CD14-positive monocyte (primary cell): ENCODE measurements at regions not wholly inside any gene's neighbourhood (a gene's known extent, or its start where the extent isn't known, plus 50 kb on each side); places are given as distances from the start of the nearest gene placed in this dataset.

Source experiments
- DNase-seq, 3 donors: peaks; one replicate each; pipeline ENCODE4 v3.0.0-alpha.2; 2011 to 2022
- H2AFZ ChIP-seq: 2 replicates; pipeline ENCODE4 v1.6.0; 2012; ENCODE audit warnings: mild to moderate bottlenecking, low read depth, low read length, inconsistent platforms; ENCODE audit not compliant: insufficient read depth, poor library complexity, severe bottlenecking
- H3K27ac ChIP-seq, 2 donors: 1 replicate in 1 of 2; 2 replicates in 1 of 2; pipeline ENCODE4 v1.5.1; 2012 to 2013; ENCODE audit warnings: low read length in 2 of 2, control low read depth in 1 of 2, inconsistent platforms in 1 of 2, low read depth in 1 of 2, mild to moderate bottlenecking in 1 of 2
- H3K27me3 ChIP-seq, 2 donors: one replicate each; pipeline versions ENCODE4 v1.6.0 to v1.6.1; 2011 to 2013; ENCODE audit warnings: low read length in 2 of 2; ENCODE audit not compliant: control insufficient read depth in 2 of 2, insufficient read depth in 2 of 2
- H3K36me3 ChIP-seq, 2 donors: replicated peaks in 1 of 2; 1 replicate in 1 of 2; 2 replicates in 1 of 2; pipeline versions ENCODE4 v1.5.1 to v1.6.1; 2012 to 2013; ENCODE audit warnings: low read length in 2 of 2, control low read depth in 1 of 2, inconsistent platforms in 1 of 2, mild to moderate bottlenecking in 1 of 2; ENCODE audit not compliant: insufficient read depth in 2 of 2, control insufficient read depth in 1 of 2
- H3K4me1 ChIP-seq, 2 donors: 1 replicate in 1 of 2; 2 replicates in 1 of 2; pipeline versions ENCODE4 v1.5.1 to v1.6.1; 2012 to 2013; ENCODE audit warnings: low read length in 2 of 2, control low read depth in 1 of 2, inconsistent platforms in 1 of 2, mild to moderate bottlenecking in 1 of 2, moderate library complexity in 1 of 2; ENCODE audit not compliant: insufficient read depth in 2 of 2, control insufficient read depth in 1 of 2
- H3K4me2 ChIP-seq: replicated peaks from 2 replicates; pipeline ENCODE3; 2012; ENCODE audit warnings: low read length, moderate library complexity, mild to moderate bottlenecking; ENCODE audit not compliant: poor library complexity, severe bottlenecking; ENCODE audit errors: extremely low read depth
- H3K4me3 ChIP-seq, 3 experiments: fragments of 200-600 bp in 1 of 3; sonication (generic) in 1 of 3; replicated peaks in 1 of 3; 1 replicate in 2 of 3; 2 replicates in 1 of 3; pipeline ENCODE4 v1.5.1; 2011 to 2013; ENCODE audit warnings: low read length in 3 of 3, mild to moderate bottlenecking in 3 of 3, control low read depth in 2 of 3, low read depth in 2 of 3, inconsistent platforms in 1 of 3, moderate library complexity in 1 of 3
- H3K79me2 ChIP-seq: 2 replicates; pipeline ENCODE4 v1.6.0; 2012; ENCODE audit warnings: mild to moderate bottlenecking, control low read depth, inconsistent platforms, low read length, moderate library complexity; ENCODE audit not compliant: insufficient read depth
- H3K9ac ChIP-seq: 2 replicates; pipeline ENCODE4 v1.6.0; 2017; ENCODE audit warnings: low read length, mild to moderate bottlenecking; ENCODE audit not compliant: insufficient read depth, poor library complexity, severe bottlenecking
- H3K9me3 ChIP-seq, 2 donors: replicated peaks in 1 of 2; 1 replicate in 1 of 2; 2 replicates in 1 of 2; pipeline versions ENCODE4 v1.5.1 to v1.6.1; 2012 to 2013; ENCODE audit warnings: low read length in 2 of 2, control low read depth in 1 of 2; ENCODE audit not compliant: control insufficient read depth in 1 of 2, insufficient read depth in 1 of 2
- H4K20me1 ChIP-seq: 2 replicates; pipeline ENCODE4 v1.6.0; 2012; ENCODE audit warnings: mild to moderate bottlenecking, low read length, control low read depth, moderate library complexity; ENCODE audit not compliant: insufficient read depth
- H3K27ac Mint-ChIP-seq, 7 donors: one replicate each; pipeline ENCODE4 v1.8.0; 2020; ENCODE audit warnings: mild to moderate bottlenecking in 7 of 7, mixed read lengths in 7 of 7, moderate library complexity in 6 of 7, inconsistent platforms in 2 of 7
- H3K27me3 Mint-ChIP-seq, 3 donors: one replicate each; pipeline ENCODE4 v1.8.0; 2021 to 2022; ENCODE audit warnings: low read depth in 3 of 3, mild to moderate bottlenecking in 3 of 3, mixed read lengths in 3 of 3, moderate library complexity in 3 of 3, inconsistent platforms in 1 of 3
- H3K36me3 Mint-ChIP-seq, 2 donors: one replicate each; pipeline ENCODE4 v1.8.0; 2020; ENCODE audit warnings: mixed read lengths in 2 of 2, inconsistent platforms in 1 of 2, mild to moderate bottlenecking in 1 of 2
- H3K4me1 Mint-ChIP-seq: one replicate; pipeline ENCODE4 v1.8.0; 2020; ENCODE audit warnings: mild to moderate bottlenecking, mixed read lengths
- H3K4me3 Mint-ChIP-seq, 2 donors: one replicate each; pipeline ENCODE4 v1.8.0; 2020; ENCODE audit warnings: mild to moderate bottlenecking in 2 of 2, mixed read lengths in 2 of 2, moderate library complexity in 1 of 2
- H3K9me3 Mint-ChIP-seq, 7 donors: one replicate each; pipeline ENCODE4 v1.8.0; 2020 to 2022; ENCODE audit warnings: mixed read lengths in 7 of 7, mild to moderate bottlenecking in 6 of 7, moderate library complexity in 6 of 7, inconsistent platforms in 2 of 7
- CTCF ChIP-seq: fragments of 200-600 bp; IDR thresholded peaks from one replicate; pipeline ENCODE4 v1.8.0; 2022; ENCODE audit warnings: antibody characterized with exemption, mild to moderate bottlenecking
- intact Hi-C, 2 donors: fragments of 100-400 bp; cut with micrococcal nuclease; formaldehyde crosslinking; loops; one replicate each; pipeline versions ENCODE4 v1.15.0 to v1.15.1; 2023

DNA sequence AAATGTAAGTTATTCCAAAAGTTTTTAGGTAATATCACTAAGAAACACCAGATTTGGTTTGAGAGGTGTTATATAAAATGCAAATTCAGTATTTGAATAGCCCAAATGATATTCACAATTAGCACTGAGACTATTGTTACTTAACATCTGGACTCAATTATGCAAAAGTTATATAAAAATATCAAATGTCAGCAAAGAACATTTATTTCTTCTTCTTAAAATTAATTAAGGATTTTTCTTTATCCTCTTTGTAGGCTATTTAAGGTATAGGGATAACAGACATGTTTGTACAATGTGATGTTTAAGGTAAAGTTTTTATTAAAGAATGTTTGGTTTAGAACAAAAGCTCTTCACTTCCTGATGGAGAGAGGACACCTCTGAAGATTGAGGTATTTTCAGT lies 63.3 kb upstream of the GK2 start:
- Histone ChIP-seq H3K79me2 (no peaks in the 10 kb centered on the region), H3K9ac (no peak overlapping the region), H3K9me3 (no peaks in the 10 kb centered on the region), H4K20me1 (no peaks in the 10 kb centered on the region), H3K4me3 (no peak overlapping the region), H3K4me2 (no peak overlapping the region), H3K27me3 (no peaks in the 10 kb centered on the region), H3K36me3 (no peaks in the 10 kb centered on the region), H3K27ac (no peak overlapping the region), H2AFZ (no peak overlapping the region), H3K4me1 (no peaks in the 10 kb centered on the region)
- Mint-ChIP-seq H3K9me3 (peaks cover 0 to 2% (median 0%) of the 10 kb centered on the region in 7 donors), H3K27ac (peak overlapping the region in 1 of 7 donors; percentile 2), H3K4me1 (no peaks in the 10 kb centered on the region), H3K36me3 (no peaks in the 10 kb centered on the region), H3K4me3 (no peak overlapping the region), H3K27me3 (peaks cover 0 to 1% (median 0%) of the 10 kb centered on the region in 3 donors)
- intact Hi-C loops = no loop called here
- no peak for DNase-seq
- no peak for TF ChIP-seq CTCF

DNA sequence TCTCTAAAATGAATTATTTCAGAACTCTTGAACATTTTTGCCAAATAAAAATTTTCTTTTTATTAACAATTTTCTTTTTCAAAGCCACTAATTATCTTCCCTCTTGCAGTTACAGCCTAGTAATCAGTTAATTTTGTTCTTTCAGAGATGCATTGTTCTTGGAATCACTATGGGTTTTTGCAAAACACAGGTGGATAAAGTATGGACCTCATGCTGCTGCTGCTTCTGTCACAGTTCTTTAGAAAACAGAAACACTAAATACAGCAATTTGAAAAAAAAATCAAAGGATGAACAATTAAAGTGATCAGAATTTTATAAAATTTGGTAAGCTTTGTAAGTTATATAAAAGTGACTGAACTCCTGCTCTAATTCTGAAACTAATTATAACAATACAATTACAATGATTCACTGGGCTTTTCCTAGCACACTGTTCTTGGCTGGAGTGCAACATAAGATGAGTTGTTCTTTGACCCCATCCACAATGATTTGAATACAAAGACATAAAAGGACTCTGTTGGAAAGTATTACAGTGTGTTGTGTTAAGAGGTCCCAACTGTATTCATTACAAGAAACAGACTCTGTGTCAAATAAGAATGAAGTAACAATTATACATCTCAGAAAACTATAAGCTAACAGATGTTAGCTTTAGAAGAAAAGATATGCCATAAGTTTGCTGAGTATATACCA lies 59.4 kb upstream of the GK2 start:
- Mint-ChIP-seq H3K4me1 (no peaks in the 10 kb centered on the region), H3K4me3 (no peak overlapping the region), H3K27ac (no peak overlapping the region), H3K9me3 (peaks cover 0 to 6% (median 0%) of the 10 kb centered on the region in 7 donors), H3K27me3 (peaks cover 0 to 3% (median 0%) of the 10 kb centered on the region in 3 donors), H3K36me3 (no peaks in the 10 kb centered on the region)
- Histone ChIP-seq H3K27me3 (no peaks in the 10 kb centered on the region), H3K36me3 (no peaks in the 10 kb centered on the region), H3K4me3 (no peak overlapping the region), H3K79me2 (no peaks in the 10 kb centered on the region), H3K9ac (no peak overlapping the region), H2AFZ (no peak overlapping the region), H3K27ac (no peak overlapping the region), H3K4me2 (no peak overlapping the region), H3K9me3 (no peaks in the 10 kb centered on the region), H3K4me1 (no peaks in the 10 kb centered on the region), H4K20me1 (no peaks in the 10 kb centered on the region)
- TF ChIP-seq CTCF = no peak
- intact Hi-C loops = no loop called here
- DNase-seq = no peak
